ENCODE measurements at regions not wholly inside any gene's neighbourhood (a gene's known extent, or its start where the extent isn't known, plus 50 kb on each side); places are given as distances from the start of the nearest gene placed in this dataset.

DNA sequence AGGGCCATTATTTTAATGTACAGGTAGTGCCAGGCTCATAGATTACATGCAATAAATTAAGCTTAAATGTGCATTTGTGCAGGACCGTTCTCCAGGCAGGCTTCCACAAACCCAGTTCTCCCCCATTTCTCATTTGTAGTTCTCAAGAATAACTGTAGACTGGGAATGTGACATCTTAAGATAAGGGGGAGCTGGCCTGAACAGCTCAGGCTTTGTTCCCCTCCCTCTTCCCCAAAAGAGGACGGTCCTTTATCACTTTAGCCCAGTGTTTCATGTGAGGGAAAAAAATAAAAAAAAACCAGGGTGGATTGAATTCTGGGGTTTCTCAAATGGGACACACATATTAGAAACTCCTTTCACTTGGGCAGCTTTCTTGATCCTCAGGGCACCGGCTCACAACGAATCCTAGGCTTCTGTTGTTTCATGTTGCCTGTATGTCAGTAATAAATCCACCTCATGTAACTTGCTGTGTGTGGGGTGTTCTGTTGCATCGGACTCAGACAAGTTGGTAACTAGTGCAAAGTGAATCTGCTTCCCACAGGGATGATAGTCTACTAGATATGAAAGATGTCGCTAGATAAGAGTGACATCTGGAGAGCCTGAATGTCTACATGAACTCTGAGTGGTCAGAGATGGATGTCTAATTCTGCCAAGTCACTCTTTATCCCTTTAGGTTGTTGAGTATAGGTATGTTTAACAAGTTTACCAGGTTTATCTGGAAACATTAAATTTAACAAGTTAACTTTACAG lies 2030.6 kb upstream of the NUDT12 start:
- TF ChIP-seq, protein P1, sequence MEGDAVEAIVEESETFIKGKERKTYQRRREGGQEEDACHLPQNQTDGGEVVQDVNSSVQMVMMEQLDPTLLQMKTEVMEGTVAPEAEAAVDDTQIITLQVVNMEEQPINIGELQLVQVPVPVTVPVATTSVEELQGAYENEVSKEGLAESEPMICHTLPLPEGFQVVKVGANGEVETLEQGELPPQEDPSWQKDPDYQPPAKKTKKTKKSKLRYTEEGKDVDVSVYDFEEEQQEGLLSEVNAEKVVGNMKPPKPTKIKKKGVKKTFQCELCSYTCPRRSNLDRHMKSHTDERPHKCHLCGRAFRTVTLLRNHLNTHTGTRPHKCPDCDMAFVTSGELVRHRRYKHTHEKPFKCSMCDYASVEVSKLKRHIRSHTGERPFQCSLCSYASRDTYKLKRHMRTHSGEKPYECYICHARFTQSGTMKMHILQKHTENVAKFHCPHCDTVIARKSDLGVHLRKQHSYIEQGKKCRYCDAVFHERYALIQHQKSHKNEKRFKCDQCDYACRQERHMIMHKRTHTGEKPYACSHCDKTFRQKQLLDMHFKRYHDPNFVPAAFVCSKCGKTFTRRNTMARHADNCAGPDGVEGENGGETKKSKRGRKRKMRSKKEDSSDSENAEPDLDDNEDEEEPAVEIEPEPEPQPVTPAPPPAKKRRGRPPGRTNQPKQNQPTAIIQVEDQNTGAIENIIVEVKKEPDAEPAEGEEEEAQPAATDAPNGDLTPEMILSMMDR (IDR thresholded peaks at IDR 0.05), result no peak
- no peak for TF ChIP-seq EZH2 (IDR thresholded peaks at IDR 0.05; ENCODE audit: borderline replicate concordance, insufficient read depth, low read depth, low read length, poor library complexity, severe bottlenecking)
